Activated CD4-positive, alpha-beta T cell treated with anti-CD3 and anti-CD28 coated beads for 24 hours (primary cell): ENCODE measurements at regions not wholly inside any gene's neighbourhood (a gene's known extent, or its start where the extent isn't known, plus 50 kb on each side); places are given as distances from the start of the nearest gene placed in this dataset.
"Not testable (repeated sequence)": the region's sequence is repeated elsewhere in the genome, so short reads cannot be mapped to it uniquely, and the experiment has no call there.

Experiments used
- DNase-seq, 2 donors: peaks; one replicate each; pipeline ENCODE4 v3.0.0-alpha.2; 2020; ENCODE audit warnings: low read depth in 2 of 2

DNA sequence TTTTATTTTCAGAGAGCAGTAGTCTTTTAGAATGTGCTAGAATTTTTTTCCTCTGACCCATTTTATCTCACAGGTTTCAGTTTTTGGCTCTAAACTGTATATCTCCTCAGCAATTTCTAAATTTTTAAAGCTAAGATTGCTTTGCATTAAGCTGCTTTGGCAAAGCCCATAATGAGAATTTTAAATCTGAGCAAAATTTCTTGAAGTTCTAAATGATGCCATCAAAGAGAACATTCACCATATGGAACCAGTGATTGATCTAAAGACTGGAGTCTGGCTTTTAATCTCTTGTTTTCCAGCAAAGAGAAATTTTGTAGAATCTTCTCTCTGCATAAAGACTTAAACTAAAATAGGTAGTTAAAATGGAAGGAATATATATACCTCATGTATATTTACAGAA, 313.6 kb downstream of the TBC1D32 start:
- DNase-seq: no peak

DNA sequence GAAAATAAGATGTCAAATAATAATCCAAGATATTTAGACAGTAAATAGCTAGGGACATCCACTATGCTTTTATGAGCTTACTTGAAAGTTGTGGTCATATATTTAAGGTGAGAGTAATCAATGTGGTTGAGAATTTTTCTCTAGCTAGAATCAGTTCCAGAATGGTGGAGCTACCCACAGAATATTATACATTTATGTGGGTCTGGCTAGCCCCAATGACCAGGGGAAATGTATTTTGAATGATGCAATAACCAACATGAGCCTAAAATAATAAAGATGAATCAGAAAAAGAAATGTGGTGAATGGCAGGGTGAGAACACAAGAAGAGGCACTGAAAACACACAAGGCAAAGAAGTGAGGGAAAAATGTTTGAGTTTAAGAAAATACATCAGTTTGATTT, 325.7 kb downstream of the TBC1D32 start:
- no peak for DNase-seq

GRCh38 chr6:121006024-121006423, 328.3 kb downstream of the TBC1D32 start:
- no peak for DNase-seq

DNA sequence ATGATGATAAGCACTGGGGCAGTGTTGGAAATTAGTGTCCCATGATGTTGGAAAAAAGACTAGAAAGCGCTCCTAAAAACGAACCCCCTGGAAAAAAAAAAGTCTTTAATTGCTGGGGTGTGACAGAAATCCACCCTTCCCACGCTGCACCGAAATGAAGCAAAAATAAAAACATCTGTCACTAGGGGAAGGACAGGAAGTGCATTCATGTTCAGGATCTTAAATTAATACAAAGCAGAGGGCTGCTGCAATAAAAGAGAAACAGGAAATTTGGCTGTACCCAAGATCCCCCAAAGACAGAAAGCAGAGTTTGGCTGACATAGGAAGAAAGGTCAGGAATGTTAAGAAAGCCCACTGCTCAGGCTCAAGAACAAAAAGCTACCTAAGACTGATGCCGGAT, 333.9 kb downstream of the TBC1D32 start:
- DNase-seq: no peak

DNA sequence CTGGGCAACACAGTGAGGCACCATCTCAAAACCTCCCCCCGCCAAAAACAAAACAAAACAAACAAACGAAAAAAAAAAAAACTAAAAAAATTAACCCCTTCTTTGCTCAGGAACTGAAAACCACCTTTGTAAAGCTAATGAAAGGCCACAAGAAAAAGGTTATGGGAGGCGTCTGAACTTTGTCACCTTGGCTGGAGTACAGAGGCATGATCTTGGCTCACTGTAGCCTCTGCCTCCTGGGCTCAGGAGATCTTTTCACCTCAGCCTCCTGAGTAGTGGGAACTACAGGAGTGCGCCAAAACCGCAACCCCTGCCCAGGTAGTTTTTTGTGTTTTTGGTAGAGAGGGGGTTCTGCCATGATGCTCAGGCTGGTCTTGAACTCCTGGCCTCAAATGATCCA, 337.9 kb downstream of the TBC1D32 start:
- no peak for DNase-seq

- DNase-seq: no peak
These were observed 339.7 kb downstream of the TBC1D32 start for GRCh38 chr6:120994573-120994967.

GRCh38 chr6:120993929-120994572, 340.2 kb downstream of the TBC1D32 start:
- no peak for DNase-seq

GRCh38 chr6:120992257-120992656, 342.0 kb downstream of the TBC1D32 start:
- DNase-seq: no peak

DNA sequence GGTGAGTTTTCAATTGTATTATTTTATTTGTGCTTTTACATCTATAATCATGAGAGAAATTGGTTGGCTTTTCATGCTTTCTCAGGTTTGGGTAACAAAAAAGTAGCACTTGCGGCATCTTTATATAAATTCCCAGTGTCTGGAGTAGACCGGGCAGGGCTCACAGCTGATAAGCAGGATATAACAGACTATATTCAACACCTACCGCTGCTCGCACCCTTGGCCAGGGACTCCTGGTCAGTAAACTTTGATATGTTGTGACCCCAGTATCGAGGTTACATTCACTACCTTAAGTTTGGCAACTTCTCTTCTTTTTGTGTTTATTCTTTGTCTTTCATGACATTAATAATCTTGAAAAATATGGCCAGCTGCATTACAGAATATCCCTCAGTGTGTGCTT, 343.4 kb downstream of the TBC1D32 start:
- DNase-seq: no peak

DNA sequence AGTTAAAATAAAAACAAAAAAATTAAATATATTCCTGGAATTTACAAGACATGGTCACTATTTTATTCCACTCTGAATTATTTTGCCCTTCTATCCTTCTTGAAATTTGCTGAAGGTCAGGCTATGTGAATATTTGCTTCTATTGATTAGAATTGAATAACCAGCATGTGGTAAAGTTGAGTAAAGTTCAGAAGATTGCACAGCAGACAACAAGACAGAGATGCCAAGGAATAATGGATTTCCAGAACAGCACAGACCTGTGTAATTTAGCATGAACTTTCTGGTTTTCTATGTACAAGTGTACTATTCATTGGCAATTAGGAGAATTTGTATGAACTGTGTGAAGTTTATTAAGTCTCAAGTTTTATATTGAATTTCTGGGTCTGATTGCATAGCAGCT, 352.4 kb downstream of the TBC1D32 start:
- no peak for DNase-seq

GRCh38 chr6:120966321-120966720, 368.0 kb downstream of the TBC1D32 start:
- DNase-seq: no peak

- DNase-seq: no peak
These were observed 368.5 kb downstream of the TBC1D32 start for GRCh38 chr6:120965814-120966213.

DNA sequence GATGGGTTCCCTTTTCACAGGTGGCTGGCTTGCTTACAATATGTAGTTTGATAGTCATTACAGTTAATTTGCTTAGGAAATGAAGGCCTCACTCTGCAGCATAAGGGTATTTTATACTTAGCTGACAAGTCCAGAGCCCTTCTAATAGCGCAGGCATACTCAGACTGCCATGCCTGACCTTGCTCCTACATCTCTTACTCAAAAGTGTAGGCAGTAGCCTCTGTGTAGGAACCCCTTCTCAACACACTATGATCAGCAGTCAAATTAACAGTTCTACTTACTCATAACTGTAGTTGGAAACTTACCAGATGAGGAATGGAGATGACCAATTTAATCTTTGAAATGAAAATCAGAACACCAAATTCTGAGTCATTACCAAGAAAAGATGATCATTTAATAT, 373.5 kb downstream of the TBC1D32 start:
- no peak for DNase-seq

DNA sequence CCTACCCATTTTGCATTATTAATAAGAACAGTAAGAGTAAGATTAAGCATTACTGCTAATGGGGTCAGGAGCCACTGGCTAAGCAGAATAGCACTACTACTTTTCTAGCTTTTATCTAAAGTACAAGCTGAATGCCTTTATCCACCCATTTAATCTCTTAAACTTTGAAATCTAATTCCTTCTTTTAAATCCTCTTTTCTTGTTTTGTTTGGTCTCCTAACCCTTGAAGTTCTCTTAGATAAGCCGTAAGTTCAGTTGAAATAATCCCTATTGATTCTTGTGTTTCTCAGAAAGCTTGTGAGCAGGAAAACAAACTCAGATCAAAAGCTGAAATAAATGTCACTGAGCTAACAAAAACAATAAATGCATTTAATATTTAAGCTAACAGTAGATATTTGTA, 380.2 kb downstream of the TBC1D32 start:
- DNase-seq: no peak

GRCh38 chr6:120951258-120951657, 383.0 kb downstream of the TBC1D32 start:
- no peak for DNase-seq

GRCh38 chr6:120947111-120947510, 387.2 kb downstream of the TBC1D32 start:
- no peak for DNase-seq

- no peak for DNase-seq
These were observed 388.2 kb downstream of the TBC1D32 start for GRCh38 chr6:120945905-120946594.

DNA sequence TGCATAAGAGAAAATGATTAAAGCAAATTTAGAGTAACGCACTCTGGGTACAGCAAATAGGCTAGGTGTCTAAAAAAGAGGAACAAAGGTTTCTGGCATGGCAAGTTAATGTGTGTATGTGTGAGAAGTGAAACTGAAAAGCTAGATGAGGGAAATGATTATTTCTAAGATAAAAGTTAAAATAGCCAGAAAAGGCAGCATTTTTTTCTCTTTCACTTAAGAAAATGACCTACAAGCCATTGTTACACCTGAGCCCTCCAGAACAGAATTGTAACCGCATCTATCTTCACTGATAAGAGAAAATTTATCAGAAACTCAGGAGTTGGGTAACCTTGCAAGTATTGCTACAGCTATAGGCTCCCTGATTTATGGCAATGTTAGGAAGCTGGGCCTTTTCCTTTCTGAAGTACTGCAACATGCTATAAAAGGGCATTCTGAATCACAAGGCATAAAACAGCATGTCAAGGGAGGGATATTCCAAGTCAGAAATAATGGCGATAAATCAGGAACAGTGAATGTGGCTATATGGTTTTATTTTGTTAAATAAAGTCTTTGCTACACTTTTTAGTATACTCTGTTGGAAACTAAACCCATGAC, 395.3 kb downstream of the TBC1D32 start:
- no peak for DNase-seq

GRCh38 chr6:120938164-120938875, 396.0 kb downstream of the TBC1D32 start:
- DNase-seq: no peak

DNA sequence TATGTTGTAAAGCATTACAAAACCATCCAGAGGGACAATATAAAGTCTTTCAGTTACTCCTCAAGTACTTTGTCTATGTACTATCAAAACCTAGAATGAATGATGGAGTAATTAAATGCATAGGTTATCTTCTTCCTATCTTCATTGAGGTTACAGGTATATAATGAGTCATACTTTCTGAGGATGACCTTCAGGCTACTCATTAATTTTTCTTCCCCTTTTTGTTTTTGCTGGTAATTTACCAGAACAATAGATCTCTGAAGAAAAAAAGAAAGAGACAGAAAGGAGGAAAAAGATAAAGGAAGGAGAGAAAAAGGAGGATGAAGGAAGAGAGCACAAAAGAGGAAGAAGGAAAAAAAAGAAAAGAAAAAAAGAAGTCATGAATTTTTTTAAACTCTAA, 398.4 kb downstream of the TBC1D32 start:
- no peak for DNase-seq

DNA sequence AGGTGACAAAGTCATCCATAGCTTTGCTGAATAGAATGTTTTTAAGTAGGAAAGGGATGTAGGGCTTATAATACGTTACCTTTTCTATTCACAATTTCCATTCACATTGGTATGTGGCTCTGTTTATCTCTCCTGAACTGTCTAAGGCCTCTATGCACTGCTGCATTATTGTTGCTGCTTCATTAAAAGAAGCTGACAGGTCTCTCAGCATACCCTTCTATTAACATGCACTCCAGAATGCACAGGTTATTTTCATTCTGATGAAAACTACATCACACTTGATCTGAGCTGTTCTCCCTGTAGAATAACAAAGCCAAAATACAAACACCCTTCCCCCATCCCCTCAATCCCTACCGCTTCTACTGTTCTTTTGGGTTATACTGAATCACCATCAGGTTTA, 399.3 kb downstream of the TBC1D32 start:
- DNase-seq: no peak

- DNase-seq: not testable (repeated sequence)
These were observed 402.6 kb downstream of the TBC1D32 start for GRCh38 chr6:120931520-120932180.
